Sigmoid colon (tissue), 6 donors: ENCODE measurements at regions not wholly inside any gene's neighbourhood (a gene's known extent, or its start where the extent isn't known, plus 50 kb on each side); places are given as distances from the start of the nearest gene placed in this dataset.
A peak's percentile ranks its signal among the peaks of the same experiment; 100 is the strongest.
"Not testable (repeated sequence)": the region's sequence is repeated elsewhere in the genome, so short reads cannot be mapped to it uniquely, and the experiment has no call there.

Source experiments
- DNase-seq: peaks from one replicate; pipeline ENCODE4 v3.0.0-alpha.2; 2019
- H3K27ac ChIP-seq, 4 donors: fragments of 200-600 bp; sonication (generic); one replicate each; pipeline ENCODE4 v1.5.1; 2016 to 2019; ENCODE audit warnings: mild to moderate bottlenecking in 1 of 4
- H3K27me3 ChIP-seq, 3 donors: fragments of 200-600 bp; sonication (generic); one replicate each; pipeline ENCODE4 v1.5.1; 2019; ENCODE audit warnings: mild to moderate bottlenecking in 1 of 3
- H3K36me3 ChIP-seq, 4 donors: fragments of 200-600 bp; sonication (generic); one replicate each; pipeline ENCODE4 v1.5.1; 2016 to 2019
- H3K4me1 ChIP-seq, 4 donors: fragments of 200-600 bp; sonication (generic); one replicate each; pipeline ENCODE4 v1.5.1; 2017 to 2019
- H3K4me3 ChIP-seq, 4 donors: fragments of 200-600 bp; sonication (generic); one replicate each; pipeline ENCODE4 v1.5.1; 2017 to 2019; ENCODE audit warnings: mild to moderate bottlenecking in 2 of 4, moderate library complexity in 1 of 4
- H3K9me3 ChIP-seq, 4 donors: fragments of 200-600 bp in 3 of 4; sonication (generic) in 3 of 4; one replicate each; pipeline versions ENCODE4 v1.5.1 to v1.6.1; 2013 to 2019
- CTCF ChIP-seq, 4 experiments: fragments of 450-650 bp in 3 of 4; fragments of 200-600 bp in 1 of 4; IDR thresholded peaks; one replicate each; pipeline ENCODE4 v1.5.1; 2016 to 2019; ENCODE audit warnings: antibody characterized with exemption in 4 of 4, mild to moderate bottlenecking in 3 of 4, moderate library complexity in 2 of 4
- EP300 ChIP-seq, 4 donors: sonication (generic); formaldehyde crosslinking; IDR thresholded peaks; one replicate each; pipeline ENCODE4 v1.6.1; 2017; ENCODE audit warnings: antibody characterized with exemption in 4 of 4
- POLR2A ChIP-seq, 2 donors: fragments of 450-650 bp; IDR thresholded peaks; one replicate each; pipeline ENCODE4 v1.6.1; 2016; ENCODE audit warnings: antibody characterized with exemption in 2 of 2, mild to moderate bottlenecking in 2 of 2, moderate library complexity in 2 of 2
- whole genome bisulfite sequencing, 2 donors: extraction: QIAGEN DNeasy Blood & Tissue Kit; methylation state at CpG; one replicate each; pipeline ENCODE4 v1.1.7; 2013; 5-methylcytosine and 5-hydroxymethylcytosine counted together
- intact Hi-C: fragments of 100-400 bp; cut with DNase I; formaldehyde crosslinking; loops from one replicate; pipeline ENCODE4 v1.15.1; 2023
- donor health status: healthy with polysubstance abuse.
- donor health status: healthy.

DNA sequence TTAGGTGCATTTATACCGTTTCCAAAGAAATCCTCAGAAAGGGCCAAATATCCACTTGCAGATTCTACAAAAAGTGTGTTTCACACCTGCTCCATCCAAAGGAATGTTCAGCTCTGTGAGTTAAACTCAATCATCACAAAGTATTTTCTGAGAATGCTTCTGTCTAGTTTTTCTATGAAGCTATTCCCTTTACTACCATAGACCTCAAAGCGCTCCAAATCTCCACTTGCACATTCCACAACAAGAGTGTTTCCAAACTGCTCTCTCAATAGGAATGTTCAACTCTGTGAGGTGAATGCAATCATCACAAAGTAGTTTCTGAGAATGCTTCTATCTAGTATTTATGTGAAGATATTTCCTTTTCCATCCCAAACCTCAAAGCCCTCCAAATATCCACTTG, 412.7 kb upstream of the WSB1 start:
- H3K27ac ChIP-seq, H3K4me3 ChIP-seq, DNase-seq, intact Hi-C loops, H3K4me1 ChIP-seq, H3K36me3 ChIP-seq, H3K27me3 ChIP-seq: not testable (repeated sequence)
- peak in 1 of 4 donors; percentile 34 for TF ChIP-seq EP300 (IDR thresholded peaks at IDR 0.05)
- peak in 1 of 4 experiments; percentile 50 for TF ChIP-seq CTCF (IDR thresholded peaks at IDR 0.05)
- peak in 1 of 2 donors; percentile 76 for TF ChIP-seq POLR2A (IDR thresholded peaks at IDR 0.05)
- WGBS, 2 donors: 60% methylated on average over 1 of the region's 2 CpGs; no CpG with 5 or more reads in 1 of the 2 donors
- H3K9me3 ChIP-seq: peaks cover 2 to 20% (median 3%) of the 10 kb centered on the region in 4 donors

- H3K4me1 ChIP-seq, H3K27me3 ChIP-seq, H3K27ac ChIP-seq, H3K36me3 ChIP-seq, DNase-seq, intact Hi-C loops, H3K4me3 ChIP-seq: not testable (repeated sequence)
- peaks cover 0 to 18% (median 3%) of the 10 kb centered on the region in 4 donors for H3K9me3 ChIP-seq
- 75 to 88% methylated on average over 1 to 5 of the region's 9 CpGs for WGBS, 2 donors
Measured at GRCh38 chr17:26882097-26882761, 411.7 kb upstream of the WSB1 start.

GRCh38 chr17:26883878-26884740, 409.8 kb upstream of the WSB1 start:
- H3K4me3 ChIP-seq, H3K27ac ChIP-seq, intact Hi-C loops: not testable (repeated sequence)

DNA sequence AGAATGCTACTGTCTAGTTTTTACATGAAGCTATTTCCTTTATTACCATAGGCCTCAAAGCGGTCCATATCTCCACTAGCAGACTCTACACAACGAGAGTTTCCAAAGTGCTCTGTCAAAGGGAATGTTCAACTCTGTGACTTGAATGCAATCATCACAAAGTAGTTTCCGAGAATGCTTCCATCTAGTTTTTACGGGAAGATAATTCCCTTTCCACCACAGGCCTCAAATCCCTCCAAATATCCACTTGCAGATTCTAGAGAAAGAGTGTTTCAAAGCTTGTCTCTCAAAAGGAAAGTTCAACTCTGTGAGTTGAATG, 409.2 kb upstream of the WSB1 start:
- H3K27me3 ChIP-seq, DNase-seq, intact Hi-C loops, H3K4me1 ChIP-seq, H3K4me3 ChIP-seq, H3K9me3 ChIP-seq, H3K36me3 ChIP-seq, H3K27ac ChIP-seq: not testable (repeated sequence)
- 66 to 69% methylated on average over 2 to 4 of the region's 4 CpGs for WGBS, 2 donors

More at GRCh38 chr17:26883878-26884740, 409.8 kb upstream of the WSB1 start:
- H3K27me3 ChIP-seq, DNase-seq, H3K36me3 ChIP-seq, H3K9me3 ChIP-seq, H3K4me1 ChIP-seq: not testable (repeated sequence)
- 78 to 86% methylated on average over 11 to 13 of the region's 16 CpGs for WGBS, 2 donors

- TF ChIP-seq POLR2A (IDR thresholded peaks at IDR 0.05) (peak in 1 of 2 donors; percentile 73), EP300 (IDR thresholded peaks at IDR 0.05) (peak in 1 of 4 donors; percentile 34), CTCF (IDR thresholded peaks at IDR 0.05) (peak in 1 of 4 experiments; percentile 67)
- WGBS, 2 donors: 75 to 78% methylated on average over 8 of the region's 8 CpGs
- H3K27ac ChIP-seq, H3K27me3 ChIP-seq, H3K4me1 ChIP-seq, H3K9me3 ChIP-seq, intact Hi-C loops, H3K36me3 ChIP-seq, DNase-seq, H3K4me3 ChIP-seq: not testable (repeated sequence)
Measured at GRCh38 chr17:26885244-26885970, 408.5 kb upstream of the WSB1 start.
